SU-DHL-6 (cell line): ENCODE measurements at regions not wholly inside any gene's neighbourhood (a gene's known extent, or its start where the extent isn't known, plus 50 kb on each side); places are given as distances from the start of the nearest gene placed in this dataset.
"Not testable (repeated sequence)": the region's sequence is repeated elsewhere in the genome, so short reads cannot be mapped to it uniquely, and the experiment has no call there.

Source experiments
- H2AFZ ChIP-seq: fragments of 200-600 bp; sonication (generic); 2 replicates; pipeline ENCODE4 v1.6.1; 2014; ENCODE audit warnings: low read depth, mild to moderate bottlenecking, moderate library complexity, mixed read lengths, antibody characterized with exemption, low read length; ENCODE audit not compliant: severe bottlenecking
- H3F3A ChIP-seq: fragments of 200-600 bp; shearing (Covaris generic); 2 replicates; pipeline ENCODE4 v1.6.0; 2016; ENCODE audit warnings: antibody characterized with exemption, mild to moderate bottlenecking; ENCODE audit not compliant: insufficient read depth
- H3K27ac ChIP-seq: fragments of 200-600 bp; sonication (generic); 2 replicates; pipeline ENCODE4 v1.5.1; 2016; ENCODE audit warnings: low read depth, mild to moderate bottlenecking, low read length, moderate library complexity, mixed read lengths
- H3K27me3 ChIP-seq: fragments of 200-600 bp; sonication (generic), shearing (Covaris generic); 2 replicates; pipeline ENCODE4 v1.6.0; 2014; ENCODE audit warnings: mild to moderate bottlenecking, low read length
- H3K36me3 ChIP-seq: fragments of 200-600 bp; sonication (generic); 2 replicates; pipeline ENCODE4 v1.6.1; 2014; ENCODE audit warnings: mild to moderate bottlenecking, low read length, mixed read lengths
- H3K4me2 ChIP-seq: fragments of 300-600, 200-600 bp; shearing (Covaris generic), sonication (generic); 2 replicates; pipeline ENCODE4 v1.6.0; 2014; ENCODE audit warnings: low read length, low read depth, mild to moderate bottlenecking; ENCODE audit not compliant: poor library complexity, severe bottlenecking
- H3K4me3 ChIP-seq: fragments of 200-600 bp; sonication (generic); 2 replicates; pipeline ENCODE4 v1.5.1; 2014; ENCODE audit warnings: antibody characterized with exemption, low read length, mild to moderate bottlenecking, mixed read lengths; ENCODE audit not compliant: insufficient read depth, poor library complexity, severe bottlenecking
- H3K79me2 ChIP-seq: fragments of 200-600 bp; sonication (generic); 2 replicates; pipeline ENCODE4 v1.6.1; 2014; ENCODE audit warnings: mild to moderate bottlenecking, low read length, moderate library complexity; ENCODE audit not compliant: insufficient read depth
- H3K9ac ChIP-seq: fragments of 200-600 bp; sonication (generic); 2 replicates; pipeline ENCODE4 v1.7.0; 2014; ENCODE audit warnings: mild to moderate bottlenecking, low read length
- H3K9me2 ChIP-seq: fragments of 200-600 bp; sonication (generic); replicated peaks from 2 replicates; pipeline ENCODE4 v1.6.1; 2014; ENCODE audit warnings: low read length; ENCODE audit not compliant: insufficient read depth
- H3K9me3 ChIP-seq: fragments of 200-600 bp; sonication (generic); 2 replicates; pipeline ENCODE4 v1.6.1; 2014; ENCODE audit warnings: low read length, mixed read lengths; ENCODE audit not compliant: insufficient read depth
- H4K20me1 ChIP-seq: fragments of 200-600 bp; sonication (generic); 2 replicates; pipeline ENCODE4 v1.6.1; 2014; ENCODE audit warnings: low read depth, mild to moderate bottlenecking, antibody characterized with exemption, low read length, moderate library complexity, mixed read lengths
- EZH2phosphoT487 ChIP-seq: fragments of 200-600 bp; sonication (generic), shearing (Covaris generic); conservative IDR thresholded peaks from 2 replicates; pipeline ENCODE4 v1.6.1; 2018; ENCODE audit warnings: mild to moderate bottlenecking, antibody characterized with exemption, low read length, moderate library complexity, mixed read lengths
- TF ChIP-seq, protein P1 (sequence below): fragments of 200-600 bp; sonication (generic); IDR thresholded peaks from one replicate; pipeline ENCODE4 v1.5.1; 2017; ENCODE audit warnings: antibody characterized with exemption, mild to moderate bottlenecking, low read length, moderate library complexity; ENCODE audit not compliant: insufficient read depth, poor library complexity, severe bottlenecking

DNA sequence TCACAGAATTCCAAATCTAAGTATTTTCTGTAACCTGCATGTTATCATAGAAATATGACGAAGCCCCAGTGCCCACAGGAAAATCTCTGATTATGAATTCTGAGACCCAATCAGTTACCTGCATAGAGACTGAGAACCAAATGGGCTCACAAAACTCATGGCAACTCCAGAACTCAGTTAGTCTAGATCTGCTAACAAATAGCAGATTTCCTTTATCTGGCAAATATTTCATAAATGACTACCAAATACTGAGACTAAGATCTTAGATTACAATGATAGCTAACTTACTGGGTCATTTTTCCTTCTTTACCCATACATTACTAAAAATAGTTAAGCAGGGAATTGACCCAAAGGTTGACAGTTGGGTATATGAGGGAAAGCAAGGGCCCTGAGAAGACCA, 228.1 kb upstream of the FAT3 start:
- TF ChIP-seq, protein P1, sequence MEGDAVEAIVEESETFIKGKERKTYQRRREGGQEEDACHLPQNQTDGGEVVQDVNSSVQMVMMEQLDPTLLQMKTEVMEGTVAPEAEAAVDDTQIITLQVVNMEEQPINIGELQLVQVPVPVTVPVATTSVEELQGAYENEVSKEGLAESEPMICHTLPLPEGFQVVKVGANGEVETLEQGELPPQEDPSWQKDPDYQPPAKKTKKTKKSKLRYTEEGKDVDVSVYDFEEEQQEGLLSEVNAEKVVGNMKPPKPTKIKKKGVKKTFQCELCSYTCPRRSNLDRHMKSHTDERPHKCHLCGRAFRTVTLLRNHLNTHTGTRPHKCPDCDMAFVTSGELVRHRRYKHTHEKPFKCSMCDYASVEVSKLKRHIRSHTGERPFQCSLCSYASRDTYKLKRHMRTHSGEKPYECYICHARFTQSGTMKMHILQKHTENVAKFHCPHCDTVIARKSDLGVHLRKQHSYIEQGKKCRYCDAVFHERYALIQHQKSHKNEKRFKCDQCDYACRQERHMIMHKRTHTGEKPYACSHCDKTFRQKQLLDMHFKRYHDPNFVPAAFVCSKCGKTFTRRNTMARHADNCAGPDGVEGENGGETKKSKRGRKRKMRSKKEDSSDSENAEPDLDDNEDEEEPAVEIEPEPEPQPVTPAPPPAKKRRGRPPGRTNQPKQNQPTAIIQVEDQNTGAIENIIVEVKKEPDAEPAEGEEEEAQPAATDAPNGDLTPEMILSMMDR, result no peak
- no peak for TF ChIP-seq EZH2phosphoT487
- Histone ChIP-seq H3K9me2 (no peaks in the 10 kb centered on the region), H3K4me3 (no peak overlapping the region), H2AFZ (no peak overlapping the region), H3K4me2 (no peak overlapping the region), H3K79me2 (no peaks in the 10 kb centered on the region), H3F3A (no peaks in the 10 kb centered on the region), H3K9me3 (no peaks in the 10 kb centered on the region), H4K20me1 (no peaks in the 10 kb centered on the region), H3K27ac (no peak overlapping the region), H3K36me3 (no peaks in the 10 kb centered on the region), H3K27me3 (no peaks in the 10 kb centered on the region), H3K9ac (no peak overlapping the region)

DNA sequence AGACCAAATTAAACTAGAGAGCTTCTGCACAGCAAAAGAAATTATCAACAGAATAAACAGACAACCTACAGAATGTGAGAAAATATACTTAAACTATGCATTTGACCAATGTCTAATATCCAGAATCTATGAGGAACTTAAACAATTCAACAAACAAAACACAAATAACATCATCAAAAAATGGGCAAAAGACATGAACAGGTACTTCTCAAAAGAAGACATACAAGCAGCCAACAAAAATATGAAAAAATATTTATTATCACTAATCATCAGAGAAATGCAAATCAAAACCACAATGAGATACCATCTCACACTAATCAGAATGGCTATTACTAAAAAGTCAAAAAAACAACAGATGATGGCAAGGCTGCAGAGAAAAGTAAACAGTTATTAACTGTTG, 236.2 kb upstream of the FAT3 start:
- not testable (repeated sequence) for H2AFZ ChIP-seq, H3K4me2 ChIP-seq, H4K20me1 ChIP-seq, H3K9ac ChIP-seq, H3K79me2 ChIP-seq, H3K9me2 ChIP-seq, H3K27me3 ChIP-seq, H3F3A ChIP-seq, H3K4me3 ChIP-seq, H3K27ac ChIP-seq, H3K36me3 ChIP-seq, H3K9me3 ChIP-seq

DNA sequence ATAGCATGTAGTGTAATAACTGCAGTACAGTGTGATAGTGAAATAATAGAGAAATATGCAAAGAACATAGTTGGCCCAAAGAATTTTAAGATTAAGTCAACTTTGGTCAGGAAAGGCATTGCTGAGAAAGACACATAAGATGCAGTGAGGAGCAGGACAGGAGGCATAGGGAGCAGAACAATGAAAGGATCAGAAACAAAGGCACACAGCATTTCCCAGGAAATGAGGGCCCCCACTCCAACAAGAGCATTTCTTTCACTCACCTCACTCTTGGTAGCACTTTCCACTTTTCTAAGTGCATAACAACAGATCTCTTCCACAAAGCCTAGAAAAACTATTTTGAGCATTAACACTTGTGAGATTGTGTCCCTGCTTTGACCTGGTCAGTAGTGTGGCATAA, 238.4 kb upstream of the FAT3 start:
- Histone ChIP-seq H3F3A (no peaks in the 10 kb centered on the region), H3K27ac (no peak overlapping the region), H3K36me3 (no peaks in the 10 kb centered on the region), H3K4me3 (no peak overlapping the region), H3K9me3 (no peaks in the 10 kb centered on the region), H3K4me2 (no peak overlapping the region), H3K27me3 (no peaks in the 10 kb centered on the region), H2AFZ (no peak overlapping the region), H3K79me2 (no peaks in the 10 kb centered on the region), H3K9me2 (no peaks in the 10 kb centered on the region), H3K9ac (no peak overlapping the region), H4K20me1 (no peaks in the 10 kb centered on the region)
- TF ChIP-seq EZH2phosphoT487, result no peak
- TF ChIP-seq, protein P1, result no peak

DNA sequence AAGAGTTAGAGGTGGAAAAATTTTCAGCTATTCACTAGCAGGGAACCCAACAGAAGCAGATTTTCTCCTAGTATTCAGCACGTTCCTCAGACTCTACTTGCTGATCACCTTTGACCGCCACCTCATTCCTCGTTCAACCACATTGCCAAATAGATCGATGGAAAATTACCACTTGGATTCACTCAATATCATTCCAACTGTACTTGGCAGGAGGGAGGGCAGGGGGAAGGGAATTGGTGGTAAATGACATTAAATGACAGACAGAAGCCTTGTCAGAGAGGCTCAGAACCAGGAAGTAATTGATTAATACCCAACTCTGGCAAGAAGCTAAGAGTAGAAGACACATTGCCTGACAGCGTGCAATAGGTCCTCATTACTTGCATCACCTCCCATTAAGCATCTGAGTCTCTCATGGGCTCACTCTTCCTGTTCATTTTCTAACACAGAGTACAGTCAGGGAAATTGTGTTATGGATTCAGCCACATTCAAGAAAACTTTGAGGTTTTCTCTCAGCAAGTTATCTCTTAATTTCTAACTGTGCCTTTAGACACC, 240.5 kb upstream of the FAT3 start:
- Histone ChIP-seq H3K4me3 (no peak overlapping the region), H3K9me3 (no peaks in the 10 kb centered on the region), H3K79me2 (no peaks in the 10 kb centered on the region), H3K27me3 (no peaks in the 10 kb centered on the region), H3K36me3 (no peaks in the 10 kb centered on the region), H4K20me1 (no peaks in the 10 kb centered on the region), H3F3A (no peaks in the 10 kb centered on the region), H3K9ac (no peak overlapping the region), H2AFZ (no peak overlapping the region), H3K27ac (no peak overlapping the region), H3K9me2 (no peaks in the 10 kb centered on the region), H3K4me2 (no peak overlapping the region)
- TF ChIP-seq, protein P1, result no peak
- no peak for TF ChIP-seq EZH2phosphoT487
